ENCODE measurements at regions not wholly inside any gene's neighbourhood (a gene's known extent, or its start where the extent isn't known, plus 50 kb on each side); places are given as distances from the start of the nearest gene placed in this dataset.

DNA sequence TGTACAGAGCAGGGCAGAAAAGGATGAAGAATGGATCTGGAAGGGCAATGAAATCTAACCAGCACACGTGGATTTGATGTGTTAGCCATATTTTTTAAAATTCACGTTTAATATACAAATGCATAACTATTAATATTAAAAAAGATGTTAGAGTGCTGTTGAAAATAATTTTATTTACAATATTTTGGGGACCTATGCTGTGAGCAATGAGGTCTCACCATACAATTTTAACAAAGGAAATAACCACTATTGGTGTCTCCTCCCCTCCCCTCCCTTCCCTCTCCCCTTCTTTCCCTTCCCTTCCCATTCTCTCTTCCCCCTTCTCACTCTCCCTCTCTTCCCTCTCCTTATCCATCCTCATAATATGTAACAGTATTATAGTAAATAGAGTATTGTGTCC, 64.2 kb upstream of the GPR139 start:
- no peaks in the 10 kb centered on the region for H4K20me1 ChIP-seq (ENCODE audit: insufficient read depth, low read length)
- no TSS peak for BruUV-seq (replicated peaks)
- H3K9me3 ChIP-seq (ENCODE audit: control insufficient read depth, insufficient read depth, low read length), result peaks cover 12% of the 10 kb centered on the region; the same call in 1 of the 2 replicates
- in situ Hi-C loops (cut with MboI; ENCODE audit: low sequenced_read_pairs) (loop anchor here (10.0 kb wide), 1 partner anchor 103 kb away; no protein-coding TSS in a partner anchor), dilution Hi-C loops (cut with HindIII; ENCODE audit: low sequenced_read_pairs, unreplicated experiment) (no loop called here), intact Hi-C loops (cut with micrococcal nuclease) (no loop called here)
- no peak overlapping the region for H3K18ac ChIP-seq (ENCODE audit: low read depth, low read length)
- no peak overlapping the region for H2AK9ac ChIP-seq (replicated peaks; ENCODE audit: low read depth, low read length, poor library complexity)
- H2AFZ ChIP-seq (replicated peaks; ENCODE audit: low read length, poor library complexity), result no peak overlapping the region
- H3K9me1 ChIP-seq (ENCODE audit: insufficient read depth, low read length), result no peaks in the 10 kb centered on the region
- no peak overlapping the region for H4K91ac ChIP-seq (ENCODE audit: insufficient read depth, low read depth, low read length)
- no peak overlapping the region for H3K9ac ChIP-seq (ENCODE audit: low read depth, low read length)
- H3K4me1 ChIP-seq (ENCODE audit: control insufficient read depth, insufficient read depth, low read length), result no peaks in the 10 kb centered on the region
- H3K36me3 ChIP-seq (ENCODE audit: control insufficient read depth, insufficient read depth, low read length), result no peaks in the 10 kb centered on the region
- no peaks in the 10 kb centered on the region for H3K27me3 ChIP-seq (ENCODE audit: control insufficient read depth, insufficient read depth, low read length)
- DNase-seq (no peak), ATAC-seq (ENCODE audit: low read depth) (no peak)
- H3K4ac ChIP-seq (ENCODE audit: low read depth, low read length), result no peak overlapping the region
- H2AK5ac ChIP-seq (ENCODE audit: low read depth, low read length), result no peak overlapping the region
- POLR2A ChIA-PET (ENCODE audit: unreplicated experiment), result no interaction called here
- H3K23ac ChIP-seq (ENCODE audit: low read depth, low read length), result no peak overlapping the region
- no peak overlapping the region for H3K4me2 ChIP-seq (ENCODE audit: low read depth, low read length)
- no peak for TF ChIP-seq MAZ (IDR thresholded peaks at IDR 0.05; ENCODE audit: borderline replicate concordance, low read depth, low read length)
- TF ChIP-seq NFE2L2 (IDR thresholded peaks at IDR 0.05; ENCODE audit: low read depth, low read length), result no peak
- no peak for TF ChIP-seq CHD1 (IDR thresholded peaks at IDR 0.05; ENCODE audit: low read depth, low read length)
- no peak for TF ChIP-seq BHLHE40 (IDR thresholded peaks at IDR 0.05; ENCODE audit: low read depth, low read length)
- no peak for TF ChIP-seq MXI1 (IDR thresholded peaks at IDR 0.05; ENCODE audit: borderline replicate concordance, low read depth, low read length)
- no peak overlapping the region for H2BK120ac ChIP-seq (ENCODE audit: low read depth, low read length)
- H4K8ac ChIP-seq (ENCODE audit: low read depth in 2 of 2, low read length in 2 of 2), result no peak overlapping the region
- no peak overlapping the region for H3K14ac ChIP-seq (replicated peaks; ENCODE audit: low read depth, low read length)
- no peak overlapping the region for H2BK15ac ChIP-seq (ENCODE audit: low read depth, low read length)
- no peak overlapping the region for H3K27ac ChIP-seq (ENCODE audit: insufficient read depth, low read length)
- H3K4me3 ChIP-seq (ENCODE audit: insufficient read depth, low read depth, low read length), result no peak overlapping the region
- no peak overlapping the region for H2BK20ac ChIP-seq (ENCODE audit: low read depth, low read length)
- H3K56ac ChIP-seq (ENCODE audit: extremely low read depth, insufficient read depth, low read length), result no peak overlapping the region
- H3K79me1 ChIP-seq (ENCODE audit: low read depth in 1 of 2, low read length in 2 of 2), result no peaks in the 10 kb centered on the region
- no peak overlapping the region for H4K5ac ChIP-seq (ENCODE audit: low read depth, low read length)
- H2BK5ac ChIP-seq (ENCODE audit: low read depth, low read length, poor library complexity, severe bottlenecking), result no peak overlapping the region
- CTCF ChIA-PET, result no interaction called here
- no CpG with 5 or more reads among the region's 2 CpGs for WGBS, 2 experiments (ENCODE audit: extremely low coverage in 2 of 2, insufficient read length in 1 of 2)

Data from IMR-90 (cell line).